HG03139 (cell line): ENCODE measurements at regions not wholly inside any gene's neighbourhood (a gene's known extent, or its start where the extent isn't known, plus 50 kb on each side); places are given as distances from the start of the nearest gene placed in this dataset.

Source experiments
- ATAC-seq: cut with Tn5 transposase; IDR thresholded peaks from one replicate; pipeline ENCODE4 v1.9.1; 2021; ENCODE audit not compliant: unreplicated experiment

- no peak for ATAC-seq
Observed at GRCh38 chr6:156026486-156027247, 571.0 kb upstream of the NOX3 start.

- ATAC-seq: no peak
Observed at GRCh38 chr6:156024339-156024738, 568.7 kb upstream of the NOX3 start.

GRCh38 chr6:156021746-156022396 lies 566.2 kb upstream of the NOX3 start:
- no peak for ATAC-seq

- no peak for ATAC-seq
Observed at GRCh38 chr6:156017838-156018237, 562.2 kb upstream of the NOX3 start.

GRCh38 chr6:156016186-156016976 lies 560.7 kb upstream of the NOX3 start:
- no peak for ATAC-seq

GRCh38 chr6:156013155-156013554 lies 557.5 kb upstream of the NOX3 start:
- no peak for ATAC-seq

- ATAC-seq: no peak
Observed at GRCh38 chr6:156009656-156010055, 554.0 kb upstream of the NOX3 start.

- ATAC-seq: no peak
Observed at GRCh38 chr6:156004796-156005195, 549.2 kb upstream of the NOX3 start.

DNA sequence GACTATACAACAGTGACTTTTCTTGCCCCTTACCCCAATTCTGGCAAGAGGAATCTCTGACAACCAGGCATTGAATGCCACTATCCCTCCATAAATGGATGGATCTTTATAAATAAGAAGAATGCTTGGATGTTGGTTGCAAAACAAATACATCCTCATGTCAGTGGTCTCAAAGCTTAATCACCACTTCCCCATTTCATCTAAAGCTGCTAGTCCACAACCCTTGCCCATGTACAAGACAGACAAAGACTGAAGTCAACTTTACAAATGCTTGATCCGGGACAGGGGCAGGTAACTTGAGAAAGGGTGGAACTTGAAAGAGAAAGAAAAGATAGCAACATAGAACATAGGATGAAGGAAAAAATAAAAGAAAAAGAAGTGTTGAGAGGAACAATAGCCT lies 540.5 kb upstream of the NOX3 start:
- ATAC-seq: no peak

DNA sequence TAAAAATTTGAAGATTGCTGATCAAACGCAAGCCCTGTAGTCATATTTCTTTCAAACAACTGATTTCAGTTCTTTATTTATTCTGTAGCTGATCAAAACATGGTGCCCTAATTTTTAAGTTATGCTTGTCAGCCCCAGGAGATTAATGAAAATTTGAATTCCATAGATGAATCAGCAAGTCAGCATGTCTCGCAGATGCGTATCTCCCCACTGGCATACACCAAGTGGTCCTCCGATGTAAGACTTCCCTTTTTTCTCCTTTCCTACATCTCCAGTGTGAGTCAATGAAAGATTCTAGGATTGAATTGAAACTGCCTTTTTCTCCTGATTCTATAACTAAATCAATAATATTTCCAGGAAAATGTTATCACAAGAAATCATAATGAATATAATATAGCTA lies 539.6 kb upstream of the NOX3 start:
- ATAC-seq: no peak

- ATAC-seq: no peak
Observed at GRCh38 chr6:155994086-155994485, 538.4 kb upstream of the NOX3 start.

GRCh38 chr6:155993240-155993639 lies 537.6 kb upstream of the NOX3 start:
- ATAC-seq: no peak

DNA sequence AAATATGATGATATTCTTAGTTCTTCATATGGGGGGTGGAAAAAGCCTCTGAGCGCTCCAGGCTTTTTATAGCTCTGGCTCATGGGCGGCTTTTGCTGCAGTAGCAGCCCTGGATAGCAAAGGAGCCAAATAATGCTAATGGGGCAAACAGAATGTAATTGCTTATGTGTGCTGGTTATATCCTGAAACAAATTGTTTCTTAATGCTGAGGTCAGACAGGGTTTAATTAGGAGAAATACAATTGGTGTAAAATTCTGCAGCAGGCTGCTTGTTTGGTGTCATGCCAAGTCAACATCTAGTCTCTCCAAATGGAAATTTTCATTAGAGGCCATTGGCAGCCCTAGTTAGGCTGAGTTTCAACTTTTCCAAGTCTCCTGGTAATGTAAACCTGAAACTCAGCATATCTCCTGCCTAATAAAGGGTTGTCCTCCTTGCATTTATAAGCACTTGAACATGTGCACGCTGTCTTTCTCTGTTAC lies 530.1 kb upstream of the NOX3 start:
- no peak for ATAC-seq

GRCh38 chr6:155980768-155981079 lies 525.1 kb upstream of the NOX3 start:
- ATAC-seq: no peak

GRCh38 chr6:155980014-155980767 lies 524.6 kb upstream of the NOX3 start:
- no peak for ATAC-seq

DNA sequence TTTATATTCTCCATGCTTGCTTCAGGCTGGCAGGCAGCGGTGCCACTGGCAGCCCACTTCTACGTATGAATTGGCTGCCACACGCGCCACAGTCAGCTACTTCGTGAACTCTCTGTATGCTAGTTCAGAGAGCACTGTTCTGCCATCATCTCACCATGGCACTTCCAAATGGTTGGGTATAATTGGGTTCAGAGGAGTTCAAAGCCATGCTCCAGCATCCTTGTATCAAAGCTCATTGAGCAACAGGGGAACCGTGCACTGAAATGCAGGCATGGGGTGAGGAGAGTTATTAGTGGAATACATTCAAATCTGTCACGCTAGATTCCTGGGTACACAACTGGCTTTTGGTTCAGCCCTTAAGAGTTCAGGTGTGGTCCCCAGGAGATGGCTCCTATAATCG lies 519.9 kb upstream of the NOX3 start:
- no peak for ATAC-seq

- ATAC-seq: no peak
Observed at GRCh38 chr6:155974811-155975323, 519.2 kb upstream of the NOX3 start.

GRCh38 chr6:155974359-155974758 lies 518.7 kb upstream of the NOX3 start:
- no peak for ATAC-seq

DNA sequence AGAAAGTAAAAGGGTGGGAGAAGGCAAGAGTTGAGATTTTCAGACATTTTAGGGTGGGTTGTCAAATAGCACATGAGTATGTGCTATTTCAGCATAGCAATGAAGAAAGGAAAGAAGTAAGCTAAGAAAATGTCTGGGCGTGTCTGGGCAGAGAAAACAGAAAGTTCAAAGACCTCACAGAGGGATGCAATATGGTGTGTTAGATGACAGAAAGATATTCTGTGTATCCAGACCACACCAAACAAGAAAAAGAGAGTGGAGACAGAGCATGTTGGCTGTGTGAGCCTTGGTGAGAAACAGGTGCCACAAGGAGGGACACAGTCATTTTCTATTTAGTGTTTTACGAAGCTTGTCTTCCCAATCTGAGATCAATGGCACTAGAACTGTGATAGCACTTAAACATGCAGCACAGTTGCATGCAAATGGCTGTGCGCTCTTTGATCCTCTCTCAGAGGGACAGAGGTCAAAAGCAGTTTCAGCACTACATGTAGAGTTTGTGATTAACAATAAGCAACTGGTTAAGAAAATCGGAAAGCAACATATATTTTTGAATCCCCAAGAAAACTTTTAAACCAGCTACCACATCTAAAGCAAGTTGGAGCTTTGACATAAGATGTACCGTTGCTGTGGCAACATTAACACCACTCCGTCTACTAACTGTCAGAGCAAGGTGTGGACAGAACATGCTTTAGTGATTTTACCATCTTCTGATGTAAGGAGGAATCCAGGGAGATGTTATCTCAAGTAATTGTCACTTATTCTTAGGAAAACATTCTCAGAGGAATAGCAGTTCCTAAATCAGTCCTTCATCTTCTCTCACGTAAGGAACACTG lies 515.5 kb upstream of the NOX3 start:
- ATAC-seq: no peak

DNA sequence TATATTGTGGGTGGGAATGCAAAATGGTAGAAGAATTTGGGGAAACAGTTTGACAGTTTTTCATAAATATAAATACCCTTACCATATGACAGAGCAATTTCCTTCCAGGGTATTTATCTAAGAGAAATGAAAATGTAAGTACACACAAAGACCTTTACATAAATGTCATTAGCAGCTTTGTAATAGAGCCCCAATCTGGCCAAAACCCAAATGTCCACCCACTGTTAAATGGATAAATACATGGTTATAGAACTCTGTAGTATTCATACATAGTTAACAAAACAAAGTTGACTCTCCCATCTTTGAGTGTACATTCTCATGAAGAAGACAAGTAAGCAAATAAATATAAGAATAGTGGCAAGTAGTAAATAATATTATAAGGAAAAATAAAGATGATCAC lies 514.8 kb upstream of the NOX3 start:
- ATAC-seq: no peak
